Vagina (tissue), 2 donors: ENCODE measurements at regions not wholly inside any gene's neighbourhood (a gene's known extent, or its start where the extent isn't known, plus 50 kb on each side); places are given as distances from the start of the nearest gene placed in this dataset.

Source experiments
- POLR2A ChIP-seq, 2 donors: fragments of 450-650 bp; IDR thresholded peaks; one replicate each; pipeline ENCODE4 v1.6.1; 2017; ENCODE audit warnings: antibody characterized with exemption in 2 of 2, mild to moderate bottlenecking in 2 of 2, moderate library complexity in 2 of 2
- TF ChIP-seq, protein P1 (sequence below), 3 experiments: fragments of 450-650 bp in 2 of 3; fragments of 200-600 bp in 1 of 3; sonication (generic) in 1 of 3; IDR thresholded peaks; one replicate each; pipeline ENCODE4 v1.5.1; 2017 to 2019; ENCODE audit warnings: antibody characterized with exemption in 3 of 3, mild to moderate bottlenecking in 2 of 3, moderate library complexity in 2 of 3

GRCh38 chr6:169965657-169966311 lies 214.4 kb downstream of the ERMARD start:
- TF ChIP-seq, protein P1, sequence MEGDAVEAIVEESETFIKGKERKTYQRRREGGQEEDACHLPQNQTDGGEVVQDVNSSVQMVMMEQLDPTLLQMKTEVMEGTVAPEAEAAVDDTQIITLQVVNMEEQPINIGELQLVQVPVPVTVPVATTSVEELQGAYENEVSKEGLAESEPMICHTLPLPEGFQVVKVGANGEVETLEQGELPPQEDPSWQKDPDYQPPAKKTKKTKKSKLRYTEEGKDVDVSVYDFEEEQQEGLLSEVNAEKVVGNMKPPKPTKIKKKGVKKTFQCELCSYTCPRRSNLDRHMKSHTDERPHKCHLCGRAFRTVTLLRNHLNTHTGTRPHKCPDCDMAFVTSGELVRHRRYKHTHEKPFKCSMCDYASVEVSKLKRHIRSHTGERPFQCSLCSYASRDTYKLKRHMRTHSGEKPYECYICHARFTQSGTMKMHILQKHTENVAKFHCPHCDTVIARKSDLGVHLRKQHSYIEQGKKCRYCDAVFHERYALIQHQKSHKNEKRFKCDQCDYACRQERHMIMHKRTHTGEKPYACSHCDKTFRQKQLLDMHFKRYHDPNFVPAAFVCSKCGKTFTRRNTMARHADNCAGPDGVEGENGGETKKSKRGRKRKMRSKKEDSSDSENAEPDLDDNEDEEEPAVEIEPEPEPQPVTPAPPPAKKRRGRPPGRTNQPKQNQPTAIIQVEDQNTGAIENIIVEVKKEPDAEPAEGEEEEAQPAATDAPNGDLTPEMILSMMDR (IDR thresholded peaks at IDR 0.05), result no peak
- no peak for TF ChIP-seq POLR2A (IDR thresholded peaks at IDR 0.05)
